ENCODE measurements at regions not wholly inside any gene's neighbourhood (a gene's known extent, or its start where the extent isn't known, plus 50 kb on each side); places are given as distances from the start of the nearest gene placed in this dataset.

DNA sequence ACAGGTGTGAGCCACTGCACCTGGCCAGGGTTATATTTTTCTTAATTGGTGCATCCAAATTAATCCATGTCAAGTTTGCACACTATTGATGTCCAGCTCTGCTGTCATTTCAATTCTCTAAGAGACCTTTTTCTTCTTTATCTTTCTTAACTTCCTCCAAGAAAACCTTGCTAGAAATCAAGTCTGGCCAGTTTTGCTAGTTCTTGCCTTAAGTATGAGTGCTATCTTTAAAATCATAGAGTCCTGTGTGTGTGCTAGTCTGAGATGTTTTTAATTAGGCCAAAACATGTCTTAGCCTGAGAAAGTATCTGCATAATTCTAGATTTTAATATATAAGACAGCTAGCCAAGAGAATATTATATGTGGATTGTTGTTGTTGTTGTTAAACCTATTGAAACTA, 56.2 kb upstream of the SLC39A10 start:
- TF ChIP-seq CTCF (conservative IDR thresholded peaks at IDR 0.05; ENCODE audit: low read length) = no peak
- TF ChIP-seq EZH2phosphoT487 (IDR thresholded peaks at IDR 0.05; ENCODE audit: borderline replicate concordance) = no peak
